GM21360 (cell line): ENCODE measurements at regions not wholly inside any gene's neighbourhood (a gene's known extent, or its start where the extent isn't known, plus 50 kb on each side); places are given as distances from the start of the nearest gene placed in this dataset.
"Not testable (repeated sequence)": the region's sequence is repeated elsewhere in the genome, so short reads cannot be mapped to it uniquely, and the experiment has no call there.

Experiments
- ATAC-seq: cut with Tn5 transposase; IDR thresholded peaks from one replicate; pipeline ENCODE4 v1.9.1; 2021; ENCODE audit warnings: mild to moderate bottlenecking, moderate library complexity; ENCODE audit not compliant: unreplicated experiment

- not testable (repeated sequence) for ATAC-seq
These were observed 702.7 kb upstream of the INTU start for GRCh38 chr4:126930059-126930458.

GRCh38 chr4:126935801-126936200, 697.0 kb upstream of the INTU start:
- ATAC-seq = no peak

GRCh38 chr4:126937342-126937741, 695.4 kb upstream of the INTU start:
- no peak for ATAC-seq

- ATAC-seq = no peak
These were observed 694.8 kb upstream of the INTU start for GRCh38 chr4:126937846-126938422.

- ATAC-seq = no peak
These were observed 693.4 kb upstream of the INTU start for GRCh38 chr4:126939401-126939800.

- ATAC-seq = no peak
These were observed 685.2 kb upstream of the INTU start for GRCh38 chr4:126947536-126947935.

GRCh38 chr4:126954537-126955291, 678.0 kb upstream of the INTU start:
- ATAC-seq = no peak

- no peak for ATAC-seq
These were observed 677.2 kb upstream of the INTU start for GRCh38 chr4:126955292-126956183.

- no peak for ATAC-seq
These were observed 676.4 kb upstream of the INTU start for GRCh38 chr4:126956184-126956897.

GRCh38 chr4:126957556-126957955, 675.2 kb upstream of the INTU start:
- ATAC-seq = no peak

- ATAC-seq = no peak
These were observed 674.8 kb upstream of the INTU start for GRCh38 chr4:126957987-126958386.

- ATAC-seq = no peak
These were observed 674.3 kb upstream of the INTU start for GRCh38 chr4:126958482-126958881.

- no peak for ATAC-seq
These were observed 673.6 kb upstream of the INTU start for GRCh38 chr4:126959056-126959745.

GRCh38 chr4:126960760-126961159, 672.0 kb upstream of the INTU start:
- no peak for ATAC-seq

- ATAC-seq = no peak
These were observed 671.1 kb upstream of the INTU start for GRCh38 chr4:126961661-126962060.

- no peak for ATAC-seq
These were observed 666.9 kb upstream of the INTU start for GRCh38 chr4:126965877-126966276.

GRCh38 chr4:126969360-126970235, 663.2 kb upstream of the INTU start:
- ATAC-seq = no peak

GRCh38 chr4:126973201-126973600, 659.6 kb upstream of the INTU start:
- no peak for ATAC-seq

GRCh38 chr4:126976850-126977632, 655.7 kb upstream of the INTU start:
- no peak for ATAC-seq
